ENCODE measurements at regions not wholly inside any gene's neighbourhood (a gene's known extent, or its start where the extent isn't known, plus 50 kb on each side); places are given as distances from the start of the nearest gene placed in this dataset.

DNA sequence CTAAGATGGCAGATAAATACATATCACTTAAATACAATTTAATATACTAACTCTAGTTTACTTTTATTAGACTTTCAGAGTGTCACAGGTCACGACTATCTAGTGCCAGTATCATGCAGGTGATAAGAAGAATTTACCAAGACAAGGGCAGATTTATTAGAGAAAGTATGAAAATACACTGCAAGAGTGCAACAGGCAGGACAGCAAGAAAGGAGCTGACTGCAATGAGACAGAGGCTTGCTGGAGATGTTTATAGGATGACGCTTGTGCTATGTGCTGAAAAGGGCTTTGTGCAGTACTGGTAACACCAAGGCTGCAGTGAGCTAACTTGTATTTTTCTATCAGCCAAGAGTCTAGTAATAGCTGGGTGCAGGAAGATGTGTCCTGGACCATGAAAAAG is 96.7 kb upstream of the QRFPR start:
- TF ChIP-seq, protein P1, sequence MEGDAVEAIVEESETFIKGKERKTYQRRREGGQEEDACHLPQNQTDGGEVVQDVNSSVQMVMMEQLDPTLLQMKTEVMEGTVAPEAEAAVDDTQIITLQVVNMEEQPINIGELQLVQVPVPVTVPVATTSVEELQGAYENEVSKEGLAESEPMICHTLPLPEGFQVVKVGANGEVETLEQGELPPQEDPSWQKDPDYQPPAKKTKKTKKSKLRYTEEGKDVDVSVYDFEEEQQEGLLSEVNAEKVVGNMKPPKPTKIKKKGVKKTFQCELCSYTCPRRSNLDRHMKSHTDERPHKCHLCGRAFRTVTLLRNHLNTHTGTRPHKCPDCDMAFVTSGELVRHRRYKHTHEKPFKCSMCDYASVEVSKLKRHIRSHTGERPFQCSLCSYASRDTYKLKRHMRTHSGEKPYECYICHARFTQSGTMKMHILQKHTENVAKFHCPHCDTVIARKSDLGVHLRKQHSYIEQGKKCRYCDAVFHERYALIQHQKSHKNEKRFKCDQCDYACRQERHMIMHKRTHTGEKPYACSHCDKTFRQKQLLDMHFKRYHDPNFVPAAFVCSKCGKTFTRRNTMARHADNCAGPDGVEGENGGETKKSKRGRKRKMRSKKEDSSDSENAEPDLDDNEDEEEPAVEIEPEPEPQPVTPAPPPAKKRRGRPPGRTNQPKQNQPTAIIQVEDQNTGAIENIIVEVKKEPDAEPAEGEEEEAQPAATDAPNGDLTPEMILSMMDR (conservative IDR thresholded peaks at IDR 0.05; ENCODE audit: low read depth, low read length): no peak
- no peak for TF ChIP-seq EZH2 (IDR thresholded peaks at IDR 0.05; ENCODE audit: borderline replicate concordance, low read depth, low read length, poor library complexity, severe bottlenecking)
